ENCODE measurements at regions not wholly inside any gene's neighbourhood (a gene's known extent, or its start where the extent isn't known, plus 50 kb on each side); places are given as distances from the start of the nearest gene placed in this dataset.
"Not testable (repeated sequence)": the region's sequence is repeated elsewhere in the genome, so short reads cannot be mapped to it uniquely, and the experiment has no call there.

DNA sequence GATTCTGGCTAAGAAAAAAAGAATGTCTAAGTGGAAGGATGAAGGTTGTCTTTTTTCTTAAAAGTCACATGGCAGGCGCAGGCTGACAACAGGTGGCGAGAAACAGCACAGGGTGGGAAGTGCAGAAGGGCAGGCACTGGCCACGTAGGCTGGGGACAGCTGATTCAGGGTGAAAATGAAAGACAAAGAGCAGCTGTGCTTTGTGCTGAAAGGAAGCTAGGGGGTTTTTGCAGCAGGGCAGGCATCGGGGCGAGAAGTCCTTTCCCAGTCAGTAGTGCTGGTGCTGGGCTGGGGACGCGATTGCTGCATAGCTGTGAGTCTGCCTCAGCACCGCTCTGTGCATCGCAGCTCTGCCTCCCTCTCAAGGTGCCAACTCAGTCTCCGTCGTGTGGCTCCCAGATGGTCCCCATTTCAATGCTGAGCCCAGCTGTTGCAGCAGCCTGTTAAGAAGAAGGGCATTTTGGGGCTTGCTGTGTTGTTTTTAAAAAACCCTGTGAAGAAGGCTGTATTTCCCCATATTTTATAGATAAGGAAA lies 183.1 kb upstream of the CCL2 start:
- 76 to 84% methylated on average over 11 of the region's 11 CpGs for WGBS, 2 donors

DNA sequence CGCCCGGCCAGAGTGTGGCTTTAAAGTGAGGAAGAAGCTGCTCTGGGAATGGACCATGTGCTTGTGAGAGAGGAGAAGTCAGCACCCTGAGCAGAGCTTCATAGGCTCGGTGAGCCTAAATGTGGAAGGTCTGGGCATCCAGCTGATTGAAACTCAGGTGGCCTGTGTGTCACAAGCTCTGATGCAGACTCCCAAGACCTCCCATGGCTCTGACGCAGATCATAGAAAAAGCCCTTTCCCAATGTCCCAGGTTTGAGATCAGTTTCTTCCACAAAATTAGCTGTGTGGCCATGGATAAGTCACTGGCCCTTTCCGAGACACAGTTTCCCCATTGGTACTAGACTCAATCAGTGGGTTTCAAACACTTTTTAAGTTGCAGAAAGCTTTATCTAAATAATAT lies 180.0 kb upstream of the CCL2 start:
- TF ChIP-seq POLR2A (IDR thresholded peaks at IDR 0.05) (no peak), EP300 (IDR thresholded peaks at IDR 0.05) (no peak)
- TF ChIP-seq, protein P1, sequence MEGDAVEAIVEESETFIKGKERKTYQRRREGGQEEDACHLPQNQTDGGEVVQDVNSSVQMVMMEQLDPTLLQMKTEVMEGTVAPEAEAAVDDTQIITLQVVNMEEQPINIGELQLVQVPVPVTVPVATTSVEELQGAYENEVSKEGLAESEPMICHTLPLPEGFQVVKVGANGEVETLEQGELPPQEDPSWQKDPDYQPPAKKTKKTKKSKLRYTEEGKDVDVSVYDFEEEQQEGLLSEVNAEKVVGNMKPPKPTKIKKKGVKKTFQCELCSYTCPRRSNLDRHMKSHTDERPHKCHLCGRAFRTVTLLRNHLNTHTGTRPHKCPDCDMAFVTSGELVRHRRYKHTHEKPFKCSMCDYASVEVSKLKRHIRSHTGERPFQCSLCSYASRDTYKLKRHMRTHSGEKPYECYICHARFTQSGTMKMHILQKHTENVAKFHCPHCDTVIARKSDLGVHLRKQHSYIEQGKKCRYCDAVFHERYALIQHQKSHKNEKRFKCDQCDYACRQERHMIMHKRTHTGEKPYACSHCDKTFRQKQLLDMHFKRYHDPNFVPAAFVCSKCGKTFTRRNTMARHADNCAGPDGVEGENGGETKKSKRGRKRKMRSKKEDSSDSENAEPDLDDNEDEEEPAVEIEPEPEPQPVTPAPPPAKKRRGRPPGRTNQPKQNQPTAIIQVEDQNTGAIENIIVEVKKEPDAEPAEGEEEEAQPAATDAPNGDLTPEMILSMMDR (IDR thresholded peaks at IDR 0.05) = no peak
- Histone ChIP-seq H3K9me3 (peaks cover 0 to 6% (median 0%) of the 10 kb centered on the region in 4 donors), H3K27ac (no peak overlapping the region), H3K36me3 (no peaks in the 10 kb centered on the region), H3K4me1 (no peaks in the 10 kb centered on the region), H3K27me3 (no peaks in the 10 kb centered on the region), H3K4me3 (no peak overlapping the region)
- DNase-seq (ENCODE audit: low spot score in 2 of 2) = no peak
- WGBS, 2 donors = 95 to 96% methylated on average over 5 of the region's 5 CpGs

More for the DNA sequence above, 183.1 kb upstream of the CCL2 start:
- no peak overlapping the region for H3K27ac ChIP-seq
- H3K36me3 ChIP-seq = no peaks in the 10 kb centered on the region
- DNase-seq (ENCODE audit: low spot score in 2 of 2) = no peak
- no peaks in the 10 kb centered on the region for H3K27me3 ChIP-seq
- peaks cover 0 to 6% (median 0%) of the 10 kb centered on the region in 4 donors for H3K9me3 ChIP-seq
- TF ChIP-seq, protein P1 (IDR thresholded peaks at IDR 0.05) = no peak
- TF ChIP-seq POLR2A (IDR thresholded peaks at IDR 0.05) (no peak), EP300 (IDR thresholded peaks at IDR 0.05) (no peak)
- no peaks in the 10 kb centered on the region for H3K4me1 ChIP-seq
- H3K4me3 ChIP-seq = no peak overlapping the region

DNA sequence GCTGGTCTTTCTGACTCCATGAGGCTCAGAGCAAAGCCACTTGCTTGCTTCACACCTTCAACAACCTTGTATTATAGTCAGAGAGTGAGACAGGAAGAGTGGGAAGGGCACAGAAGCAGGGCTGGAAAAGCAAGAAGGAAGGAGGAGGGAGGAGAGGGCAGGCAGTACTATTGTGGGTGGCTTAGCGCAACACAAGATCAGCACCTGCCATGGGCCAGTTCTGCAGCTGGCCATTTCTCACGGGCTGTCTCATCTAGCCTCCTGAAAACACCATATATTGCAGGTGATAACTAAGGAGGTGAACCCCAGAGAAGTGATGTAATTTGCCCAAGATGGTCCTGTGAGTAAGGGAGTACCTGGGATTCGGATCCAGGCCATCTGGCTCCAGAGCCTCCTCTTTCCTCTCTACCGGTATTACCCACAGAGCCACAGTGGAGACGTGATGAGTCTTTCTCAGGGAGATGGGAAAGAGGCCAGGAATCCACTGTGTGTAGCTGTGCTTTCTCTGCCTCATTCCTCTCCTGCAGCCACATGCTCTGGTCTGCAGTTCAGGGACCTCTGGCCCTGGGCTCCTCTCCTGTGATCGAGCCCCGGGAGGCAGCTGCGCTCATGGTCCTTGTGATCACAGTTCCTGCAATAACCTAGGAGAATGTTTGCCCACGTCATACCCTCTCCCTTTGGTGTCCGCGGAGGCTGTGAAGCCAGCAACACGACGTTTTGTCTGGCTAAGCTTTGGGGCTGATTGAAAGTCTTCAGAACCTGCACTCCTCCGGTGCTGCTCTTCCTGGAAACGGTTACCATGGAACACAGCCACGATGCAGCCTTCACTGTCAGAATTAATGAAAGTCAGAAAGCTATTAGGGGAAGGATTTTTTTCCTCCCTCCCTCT lies 178.1 kb upstream of the CCL2 start:
- no peak for TF ChIP-seq POLR2A (IDR thresholded peaks at IDR 0.05)
- no peak for TF ChIP-seq EP300 (IDR thresholded peaks at IDR 0.05)
- TF ChIP-seq, protein P1 (IDR thresholded peaks at IDR 0.05) = no peak
- WGBS, 2 donors = 48 to 49% methylated on average over 16 of the region's 16 CpGs
- no peaks in the 10 kb centered on the region for H3K27me3 ChIP-seq
- DNase-seq (ENCODE audit: low spot score in 2 of 2) = no peak
- H3K27ac ChIP-seq = no peak overlapping the region
- peaks cover 0 to 3% (median 0%) of the 10 kb centered on the region in 4 donors for H3K9me3 ChIP-seq
- no peak overlapping the region for H3K4me3 ChIP-seq
- no peaks in the 10 kb centered on the region for H3K36me3 ChIP-seq
- H3K4me1 ChIP-seq = no peaks in the 10 kb centered on the region

DNA sequence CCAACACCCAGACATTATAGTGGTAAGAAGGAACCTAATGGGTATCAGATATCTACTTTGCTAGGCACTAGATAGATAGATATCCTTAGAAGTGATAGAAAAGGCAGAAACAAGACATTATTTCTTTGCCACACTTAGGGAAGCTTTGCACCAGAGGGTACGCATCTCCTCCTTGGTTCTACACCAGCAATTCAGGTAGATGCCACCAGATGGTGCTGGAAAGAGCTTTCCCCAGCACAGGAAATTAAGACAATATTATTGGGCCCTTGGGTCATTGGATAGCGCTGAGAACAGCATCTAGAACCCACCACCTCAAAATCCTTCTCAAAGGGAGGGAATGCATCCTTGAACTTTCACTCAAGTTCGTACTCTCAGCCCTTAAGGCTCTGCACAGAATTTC lies 173.8 kb upstream of the CCL2 start:
- no peaks in the 10 kb centered on the region for H3K9me3 ChIP-seq
- no peak overlapping the region for H3K4me3 ChIP-seq
- 60 to 65% methylated on average over 3 of the region's 3 CpGs for WGBS, 2 donors
- no peak for DNase-seq (ENCODE audit: low spot score in 2 of 2)
- H3K27me3 ChIP-seq = no peaks in the 10 kb centered on the region
- no peak overlapping the region for H3K27ac ChIP-seq
- H3K36me3 ChIP-seq = no peaks in the 10 kb centered on the region
- no peak for TF ChIP-seq EP300 (IDR thresholded peaks at IDR 0.05)
- TF ChIP-seq, protein P1 (IDR thresholded peaks at IDR 0.05) = no peak
- TF ChIP-seq POLR2A (IDR thresholded peaks at IDR 0.05) = no peak
- H3K4me1 ChIP-seq = no peaks in the 10 kb centered on the region

DNA sequence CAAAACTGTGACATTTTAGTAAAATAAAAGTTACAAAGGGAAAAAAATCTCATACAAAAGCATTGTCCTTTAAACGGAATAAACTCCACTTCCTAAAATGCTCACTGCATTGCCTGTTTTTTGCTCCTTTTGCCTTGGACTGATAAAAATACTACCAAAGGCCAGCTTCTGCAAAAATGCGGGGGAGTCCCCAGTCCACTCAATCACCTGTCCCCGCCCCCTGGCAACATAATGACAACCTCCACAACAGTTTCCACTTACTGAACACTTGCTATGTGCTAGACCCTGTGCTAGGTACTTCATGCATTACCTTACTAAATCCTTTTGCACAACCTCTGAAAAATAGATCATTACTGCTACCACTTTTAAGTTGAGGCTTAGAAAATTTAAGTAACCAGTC lies 172.7 kb upstream of the CCL2 start:
- DNase-seq (ENCODE audit: low spot score in 2 of 2) = no peak
- H3K4me1 ChIP-seq = no peaks in the 10 kb centered on the region
- TF ChIP-seq, protein P1 (IDR thresholded peaks at IDR 0.05) = no peak
- TF ChIP-seq POLR2A (IDR thresholded peaks at IDR 0.05) = no peak
- no peak for TF ChIP-seq EP300 (IDR thresholded peaks at IDR 0.05)
- H3K4me3 ChIP-seq = no peak overlapping the region
- WGBS, 2 donors = 79 to 83% methylated on average over 3 of the region's 3 CpGs
- H3K36me3 ChIP-seq = no peaks in the 10 kb centered on the region
- H3K27me3 ChIP-seq = no peaks in the 10 kb centered on the region
- no peaks in the 10 kb centered on the region for H3K9me3 ChIP-seq
- no peak overlapping the region for H3K27ac ChIP-seq

DNA sequence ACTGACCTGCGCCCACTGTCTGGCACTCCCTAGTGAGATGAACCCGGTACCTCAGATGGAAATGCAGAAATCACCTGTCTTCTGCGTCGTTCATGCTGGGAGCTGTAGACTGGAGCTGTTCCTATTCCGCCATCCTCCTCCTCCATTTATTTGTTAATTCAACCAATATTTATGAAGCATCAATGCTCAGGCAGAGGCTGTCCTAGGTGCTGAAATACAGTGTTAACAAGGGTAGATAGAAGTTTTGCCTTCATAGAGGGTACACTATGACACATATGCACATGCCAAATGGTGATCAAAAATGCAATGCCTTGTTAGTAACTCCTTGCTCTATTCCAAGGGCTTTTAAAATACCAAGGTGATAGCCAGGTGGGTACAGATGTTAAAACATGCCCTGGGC lies 166.0 kb upstream of the CCL2 start:
- not testable (repeated sequence) for H3K27ac ChIP-seq; DNase-seq (ENCODE audit: low spot score in 2 of 2); H3K27me3 ChIP-seq; H3K36me3 ChIP-seq; H3K4me1 ChIP-seq; H3K4me3 ChIP-seq; H3K9me3 ChIP-seq
- WGBS, 2 donors = 92 to 98% methylated on average over 5 of the region's 5 CpGs
